ENCODE measurements at regions not wholly inside any gene's neighbourhood (a gene's known extent, or its start where the extent isn't known, plus 50 kb on each side); places are given as distances from the start of the nearest gene placed in this dataset.

DNA sequence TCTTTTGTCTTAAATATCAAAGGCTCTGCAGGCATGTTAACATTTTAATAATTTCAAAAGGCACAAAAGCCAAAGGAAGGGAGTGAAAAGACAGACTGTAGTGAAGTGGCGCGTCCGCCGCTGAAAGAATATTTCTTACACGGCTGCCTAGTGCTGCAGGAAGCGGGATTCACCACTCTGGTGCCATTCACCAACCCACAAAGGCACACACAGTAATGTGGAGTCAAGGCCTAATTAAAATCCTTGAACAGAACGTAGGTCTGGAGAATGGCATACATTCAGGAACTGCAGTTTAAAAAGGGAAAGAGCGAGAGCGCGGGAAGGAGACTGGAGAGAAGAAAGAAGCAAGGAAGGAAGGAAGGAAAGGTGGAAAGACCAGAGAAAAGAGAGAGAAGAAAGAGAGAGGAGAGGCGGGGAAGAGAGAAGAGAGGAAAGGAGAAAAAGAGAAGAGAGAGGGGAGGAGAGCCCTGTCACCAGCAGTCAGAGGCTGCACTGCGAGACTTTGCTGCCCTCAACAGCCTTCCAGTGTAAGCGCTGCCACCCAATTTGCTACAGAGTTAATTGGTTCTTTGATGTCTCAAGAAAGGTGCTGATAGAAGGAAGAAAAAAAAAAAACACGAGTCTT, 554.0 kb downstream of the MDFIC start:
- H3K27me3 ChIP-seq (ENCODE audit: insufficient read depth, low read length) = no peaks in the 10 kb centered on the region
- H3K36me3 Mint-ChIP-seq = no peaks in the 10 kb centered on the region
- H3K4me1 ChIP-seq (ENCODE audit: insufficient read depth, low read length) = peaks cover 14% of the 10 kb centered on the region
- no peak overlapping the region for H3K4me3 ChIP-seq (ENCODE audit: low read length in 2 of 2)
- CTCF ChIA-PET (ENCODE audit: partially characterized antibody) = interaction anchor here (1.3 kb wide), 1 partner anchor 612 kb away, joined by 3 read pairs; no protein-coding TSS in a partner anchor
- POLR2A ChIA-PET (ENCODE audit: partially characterized antibody) = no interaction called here
- peak in 4 of 5 donors; percentile 15 to 35 (median 24) for DNase-seq
- intact Hi-C loops (cut with micrococcal nuclease) = loop anchor here (1.0 kb wide), 1 partner anchor 611 kb away; no protein-coding TSS in a partner anchor
- peaks cover 8 to 22% (median 10%) of the 10 kb centered on the region in 4 donors for H3K4me1 Mint-ChIP-seq
- H3K36me3 ChIP-seq (ENCODE audit: insufficient read depth, low read length) = no peaks in the 10 kb centered on the region
- peak overlapping the region in 1 of 7 donors; percentile 8 for H3K27ac Mint-ChIP-seq
- peaks cover 20 to 21% of the 10 kb centered on the region in 2 donors for H3K27me3 Mint-ChIP-seq
- H3K27ac ChIP-seq (ENCODE audit: low read depth, low read length) = no peak overlapping the region
- H3K9me3 Mint-ChIP-seq = peaks cover 0 to 3% (median 0%) of the 10 kb centered on the region in 8 donors
- H3K9me3 ChIP-seq (ENCODE audit: control insufficient read depth in 1 of 2, low read length in 2 of 2) = no peaks in the 10 kb centered on the region
- peak overlapping the region; percentile 22 to 87 (median 63) for H3K4me3 Mint-ChIP-seq

DNA sequence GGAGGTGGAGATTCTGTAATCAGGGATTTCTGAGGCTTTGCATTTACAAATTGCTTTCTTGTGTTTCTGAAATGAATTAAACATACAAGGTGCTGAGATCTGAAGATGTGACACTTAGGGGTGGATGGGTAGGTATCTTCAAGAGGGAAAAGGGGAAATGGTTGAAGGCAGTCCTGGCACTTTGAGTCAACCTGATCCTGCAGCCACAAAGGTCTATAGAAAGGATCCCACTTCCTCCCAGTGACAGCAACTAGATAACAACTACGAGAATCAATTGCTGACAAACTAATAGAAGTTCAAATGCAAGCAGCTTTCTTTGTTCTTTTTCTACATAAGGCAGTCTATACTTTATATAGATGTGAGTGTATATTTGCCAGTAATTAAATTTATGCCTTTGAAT, 553.3 kb downstream of the MDFIC start:
- DNase-seq = no peak
- H3K27me3 Mint-ChIP-seq = peaks cover 16 to 18% of the 10 kb centered on the region in 2 donors
- Histone ChIP-seq H3K27me3 (ENCODE audit: insufficient read depth, low read length) (no peaks in the 10 kb centered on the region), H3K9me3 (ENCODE audit: control insufficient read depth in 1 of 2, low read length in 2 of 2) (no peaks in the 10 kb centered on the region), H3K4me3 (ENCODE audit: low read length in 2 of 2) (no peak overlapping the region), H3K36me3 (ENCODE audit: insufficient read depth, low read length) (no peaks in the 10 kb centered on the region), H3K4me1 (ENCODE audit: insufficient read depth, low read length) (peaks cover 14% of the 10 kb centered on the region), H3K27ac (ENCODE audit: low read depth, low read length) (no peak overlapping the region)
- H3K4me3 Mint-ChIP-seq = peak overlapping the region in 1 of 8 donors; percentile 12
- H3K9me3 Mint-ChIP-seq = peaks cover 0 to 3% (median 0%) of the 10 kb centered on the region in 8 donors
- POLR2A ChIA-PET (ENCODE audit: partially characterized antibody) = no interaction called here
- no peaks in the 10 kb centered on the region for H3K36me3 Mint-ChIP-seq
- CTCF ChIA-PET (ENCODE audit: partially characterized antibody) = interaction anchor here (1.3 to 1.9 kb wide), 2 partner anchors 610 to 611 kb away, joined by 3 to 6 read pairs; no protein-coding TSS in a partner anchor
- H3K27ac Mint-ChIP-seq = no peak overlapping the region
- intact Hi-C loops (cut with micrococcal nuclease) = no loop called here
- peaks cover 8 to 22% (median 10%) of the 10 kb centered on the region in 4 donors for H3K4me1 Mint-ChIP-seq

DNA sequence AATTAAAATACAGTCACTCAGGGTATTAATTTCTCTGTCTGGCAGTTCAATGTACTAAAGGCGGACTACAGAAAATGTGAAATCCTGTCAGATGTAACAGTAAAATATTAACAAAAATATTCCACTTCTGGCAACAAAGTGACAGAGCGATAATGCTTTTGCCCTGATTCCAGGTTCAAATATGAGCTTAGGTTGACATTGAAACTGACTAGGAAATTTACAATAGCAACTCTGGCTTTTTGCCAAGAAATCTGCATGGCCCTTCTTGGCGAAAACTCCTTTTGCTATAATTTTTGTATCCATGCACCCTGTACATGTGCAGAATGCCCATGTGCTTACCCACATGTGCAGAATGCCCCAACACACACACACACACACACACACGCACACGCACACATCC, 552.2 kb downstream of the MDFIC start:
- peak overlapping the region in 1 of 7 donors; percentile 25 for H3K27ac Mint-ChIP-seq
- Histone ChIP-seq H3K27me3 (ENCODE audit: insufficient read depth, low read length) (no peaks in the 10 kb centered on the region), H3K27ac (ENCODE audit: low read depth, low read length) (no peak overlapping the region), H3K4me1 (ENCODE audit: insufficient read depth, low read length) (peaks cover 14% of the 10 kb centered on the region), H3K9me3 (ENCODE audit: control insufficient read depth in 1 of 2, low read length in 2 of 2) (no peaks in the 10 kb centered on the region), H3K36me3 (ENCODE audit: insufficient read depth, low read length) (no peaks in the 10 kb centered on the region), H3K4me3 (ENCODE audit: low read length in 2 of 2) (no peak overlapping the region)
- ChIA-PET POLR2A (ENCODE audit: partially characterized antibody) (no interaction called here), CTCF (ENCODE audit: partially characterized antibody) (interaction anchor here (1.3 to 1.9 kb wide), 2 partner anchors 609 to 610 kb away, joined by 3 to 6 read pairs; no protein-coding TSS in a partner anchor)
- DNase-seq = no peak
- H3K9me3 Mint-ChIP-seq = no peaks in the 10 kb centered on the region
- H3K4me3 Mint-ChIP-seq = no peak overlapping the region
- no peaks in the 10 kb centered on the region for H3K36me3 Mint-ChIP-seq
- intact Hi-C loops (cut with micrococcal nuclease) = no loop called here
- peaks cover 8 to 22% (median 10%) of the 10 kb centered on the region in 4 donors for H3K4me1 Mint-ChIP-seq
- peaks cover 7 to 13% of the 10 kb centered on the region in 2 donors for H3K27me3 Mint-ChIP-seq

DNA sequence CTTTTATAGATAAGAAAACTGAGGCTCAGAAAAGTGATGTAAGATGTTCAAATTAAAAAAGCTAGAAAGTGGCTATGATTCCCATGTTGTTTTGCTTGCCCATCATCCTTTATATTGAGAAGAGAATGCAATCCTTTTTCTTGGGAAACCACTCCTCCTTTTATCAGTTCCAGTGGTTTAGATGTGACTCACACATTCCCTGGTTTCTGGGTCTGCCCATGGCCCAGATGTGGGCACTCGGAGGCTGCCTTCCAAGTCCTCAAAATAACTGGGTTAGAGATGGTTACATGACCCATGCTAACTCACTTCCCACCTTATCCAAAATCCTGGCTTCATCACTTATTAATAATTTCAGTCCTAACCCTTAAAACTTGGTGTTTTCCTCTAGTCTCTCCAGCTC, 550.0 kb downstream of the MDFIC start:
- no peaks in the 10 kb centered on the region for H3K27me3 ChIP-seq (ENCODE audit: insufficient read depth, low read length)
- no peaks in the 10 kb centered on the region for H3K9me3 ChIP-seq (ENCODE audit: control insufficient read depth in 1 of 2, low read length in 2 of 2)
- ChIA-PET POLR2A (ENCODE audit: partially characterized antibody) (no interaction called here), CTCF (ENCODE audit: partially characterized antibody) (no interaction called here)
- Mint-ChIP-seq H3K4me3 (no peak overlapping the region), H3K9me3 (no peaks in the 10 kb centered on the region), H3K4me1 (peaks cover 4 to 18% (median 7%) of the 10 kb centered on the region in 4 donors), H3K27ac (no peak overlapping the region), H3K36me3 (no peaks in the 10 kb centered on the region), H3K27me3 (peaks cover 7 to 16% of the 10 kb centered on the region in 2 donors)
- intact Hi-C loops (cut with micrococcal nuclease) = no loop called here
- H3K4me1 ChIP-seq (ENCODE audit: insufficient read depth, low read length) = peaks cover 4% of the 10 kb centered on the region
- H3K27ac ChIP-seq (ENCODE audit: low read depth, low read length) = no peak overlapping the region
- H3K36me3 ChIP-seq (ENCODE audit: insufficient read depth, low read length) = no peaks in the 10 kb centered on the region
- DNase-seq = no peak
- no peak overlapping the region for H3K4me3 ChIP-seq (ENCODE audit: low read length in 2 of 2)

GRCh38 chr7:115462301-115463015, 540.6 kb downstream of the MDFIC start:
- Histone ChIP-seq H3K36me3 (ENCODE audit: insufficient read depth, low read length) (no peaks in the 10 kb centered on the region), H3K4me3 (ENCODE audit: low read length in 2 of 2) (no peak overlapping the region), H3K9me3 (ENCODE audit: control insufficient read depth in 1 of 2, low read length in 2 of 2) (no peaks in the 10 kb centered on the region), H3K27ac (ENCODE audit: low read depth, low read length) (no peak overlapping the region), H3K4me1 (ENCODE audit: insufficient read depth, low read length) (no peaks in the 10 kb centered on the region), H3K27me3 (ENCODE audit: insufficient read depth, low read length) (no peaks in the 10 kb centered on the region)
- H3K9me3 Mint-ChIP-seq = peaks cover 0 to 2% (median 0%) of the 10 kb centered on the region in 8 donors
- no peaks in the 10 kb centered on the region for H3K36me3 Mint-ChIP-seq
- POLR2A ChIA-PET (ENCODE audit: partially characterized antibody) = interaction anchor here (0.6 kb wide), 1 partner anchor 189 kb away, joined by 4 read pairs; no protein-coding TSS in a partner anchor
- no peak overlapping the region for H3K27ac Mint-ChIP-seq
- DNase-seq = no peak
- CTCF ChIA-PET (ENCODE audit: partially characterized antibody) = no interaction called here
- intact Hi-C loops (cut with micrococcal nuclease) = no loop called here
- H3K4me3 Mint-ChIP-seq = no peak overlapping the region
- no peaks in the 10 kb centered on the region for H3K4me1 Mint-ChIP-seq
- peaks cover 8 to 9% of the 10 kb centered on the region in 2 donors for H3K27me3 Mint-ChIP-seq

DNA sequence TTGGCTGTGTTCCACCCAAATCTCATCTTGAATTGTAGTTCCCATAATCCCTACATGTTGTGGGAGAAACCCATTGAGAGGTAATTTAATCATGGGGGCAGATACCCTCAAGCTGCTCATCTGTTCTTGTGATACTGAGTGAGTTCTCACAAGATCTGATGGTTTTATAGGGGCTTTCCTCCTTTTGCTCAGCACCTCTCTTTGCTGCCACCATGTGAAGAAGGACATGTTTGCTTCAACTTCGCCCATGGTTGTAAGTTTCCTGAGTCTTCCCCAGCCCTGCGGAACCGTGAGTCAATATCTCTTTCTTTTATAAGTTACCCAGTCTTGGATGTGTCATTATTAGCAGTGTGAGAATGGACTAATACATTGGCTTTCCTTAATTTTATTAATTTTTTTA, 527.8 kb downstream of the MDFIC start:
- H3K27me3 Mint-ChIP-seq = peaks cover 0 to 12% of the 10 kb centered on the region in 2 donors
- no peaks in the 10 kb centered on the region for H3K9me3 ChIP-seq (ENCODE audit: control insufficient read depth in 1 of 2, low read length in 2 of 2)
- H3K4me3 Mint-ChIP-seq = no peak overlapping the region
- intact Hi-C loops (cut with micrococcal nuclease) = no loop called here
- ChIA-PET POLR2A (ENCODE audit: partially characterized antibody) (no interaction called here), CTCF (ENCODE audit: partially characterized antibody) (no interaction called here)
- H3K9me3 Mint-ChIP-seq = peaks cover 0 to 5% (median 0%) of the 10 kb centered on the region in 8 donors
- no peaks in the 10 kb centered on the region for H3K36me3 ChIP-seq (ENCODE audit: insufficient read depth, low read length)
- no peaks in the 10 kb centered on the region for H3K4me1 Mint-ChIP-seq
- no peaks in the 10 kb centered on the region for H3K27me3 ChIP-seq (ENCODE audit: insufficient read depth, low read length)
- no peaks in the 10 kb centered on the region for H3K4me1 ChIP-seq (ENCODE audit: insufficient read depth, low read length)
- no peak overlapping the region for H3K4me3 ChIP-seq (ENCODE audit: low read length in 2 of 2)
- H3K27ac ChIP-seq (ENCODE audit: low read depth, low read length) = no peak overlapping the region
- no peak for DNase-seq
- H3K27ac Mint-ChIP-seq = peak overlapping the region in 1 of 7 donors; percentile 9
- no peaks in the 10 kb centered on the region for H3K36me3 Mint-ChIP-seq

- no peak overlapping the region for H3K27ac Mint-ChIP-seq
- Histone ChIP-seq H3K4me3 (ENCODE audit: low read length in 2 of 2) (no peak overlapping the region), H3K4me1 (ENCODE audit: insufficient read depth, low read length) (no peaks in the 10 kb centered on the region), H3K9me3 (ENCODE audit: control insufficient read depth in 1 of 2, low read length in 2 of 2) (no peaks in the 10 kb centered on the region), H3K27me3 (ENCODE audit: insufficient read depth, low read length) (no peaks in the 10 kb centered on the region), H3K27ac (ENCODE audit: low read depth, low read length) (no peak overlapping the region), H3K36me3 (ENCODE audit: insufficient read depth, low read length) (no peaks in the 10 kb centered on the region)
- H3K27me3 Mint-ChIP-seq = peaks cover 0 to 11% of the 10 kb centered on the region in 2 donors
- no peak for DNase-seq
- POLR2A ChIA-PET (ENCODE audit: partially characterized antibody) = no interaction called here
- intact Hi-C loops (cut with micrococcal nuclease) = no loop called here
- CTCF ChIA-PET (ENCODE audit: partially characterized antibody) = no interaction called here
- peaks cover 0 to 5% (median 0%) of the 10 kb centered on the region in 8 donors for H3K9me3 Mint-ChIP-seq
- H3K36me3 Mint-ChIP-seq = no peaks in the 10 kb centered on the region
- H3K4me1 Mint-ChIP-seq = no peaks in the 10 kb centered on the region
- no peak overlapping the region for H3K4me3 Mint-ChIP-seq
Measured at GRCh38 chr7:115447495-115447894, 525.6 kb downstream of the MDFIC start.

Measured in CD4-positive, alpha-beta memory T cell (primary cell).